ENCODE measurements at regions not wholly inside any gene's neighbourhood (a gene's known extent, or its start where the extent isn't known, plus 50 kb on each side); places are given as distances from the start of the nearest gene placed in this dataset.
A peak's percentile ranks its signal among the peaks of the same experiment; 100 is the strongest.

- TF ChIP-seq CTCF (IDR thresholded peaks at IDR 0.05), result no peak
- Histone ChIP-seq H3K4me1 (no peaks in the 10 kb centered on the region), H3K27me3 (ENCODE audit: control insufficient read depth, insufficient read depth, low read length) (no peaks in the 10 kb centered on the region), H3K9me3 (ENCODE audit: control insufficient read depth, low read length) (no peaks in the 10 kb centered on the region), H3K9ac (no peak overlapping the region), H2AFZ (no peak overlapping the region), H3K79me2 (no peaks in the 10 kb centered on the region), H3K4me2 (ENCODE audit: low read length) (no peak overlapping the region), H3K4me3 (ENCODE audit: low read depth, low read length) (no peak overlapping the region), H3K27ac (no peak overlapping the region), H3K36me3 (ENCODE audit: control insufficient read depth, insufficient read depth, low read length) (no peaks in the 10 kb centered on the region)
Measured at GRCh38 chr1:59146056-59146455, 150.8 kb upstream of the FGGY start.

- Histone ChIP-seq H3K36me3 (ENCODE audit: control insufficient read depth, insufficient read depth, low read length) (no peaks in the 10 kb centered on the region), H3K9ac (no peak overlapping the region), H3K9me3 (ENCODE audit: control insufficient read depth, low read length) (no peaks in the 10 kb centered on the region), H3K4me3 (ENCODE audit: low read depth, low read length) (peak overlapping the region; percentile 52), H2AFZ (peak overlapping the region; percentile 86), H3K4me1 (no peaks in the 10 kb centered on the region), H3K79me2 (no peaks in the 10 kb centered on the region), H3K27ac (no peak overlapping the region), H3K27me3 (ENCODE audit: control insufficient read depth, insufficient read depth, low read length) (no peaks in the 10 kb centered on the region), H3K4me2 (ENCODE audit: low read length) (peak overlapping the region; percentile 66)
- peak; percentile 12 for TF ChIP-seq CTCF (IDR thresholded peaks at IDR 0.05)
Measured at GRCh38 chr1:59146651-59147358, 150.1 kb upstream of the FGGY start.

DNA sequence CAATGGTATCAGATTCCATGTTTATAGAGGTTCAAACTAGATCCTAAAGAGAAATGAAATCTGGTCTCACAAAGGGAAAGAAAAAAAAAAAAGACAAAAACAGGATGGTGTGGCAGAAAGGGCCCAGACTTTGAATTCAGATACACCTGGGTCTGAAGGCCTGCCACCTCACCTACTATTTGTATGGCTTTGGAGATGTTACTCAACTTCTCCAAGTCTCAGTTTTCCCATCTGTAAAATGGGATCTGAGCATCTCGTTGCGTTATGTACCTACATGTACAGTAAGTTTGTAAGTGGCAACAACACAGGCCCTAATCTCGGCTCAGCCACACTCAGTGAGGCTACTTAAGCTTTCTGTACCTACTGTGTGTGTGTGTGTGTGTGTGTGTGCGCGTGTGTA lies 147.5 kb upstream of the FGGY start:
- Histone ChIP-seq H3K9ac (no peak overlapping the region), H3K79me2 (no peaks in the 10 kb centered on the region), H3K4me2 (ENCODE audit: low read length) (no peak overlapping the region), H3K27me3 (ENCODE audit: control insufficient read depth, insufficient read depth, low read length) (no peaks in the 10 kb centered on the region), H3K36me3 (ENCODE audit: control insufficient read depth, insufficient read depth, low read length) (no peaks in the 10 kb centered on the region), H2AFZ (no peak overlapping the region), H3K27ac (no peak overlapping the region), H3K4me1 (no peaks in the 10 kb centered on the region), H3K9me3 (ENCODE audit: control insufficient read depth, low read length) (no peaks in the 10 kb centered on the region), H3K4me3 (ENCODE audit: low read depth, low read length) (no peak overlapping the region)
- TF ChIP-seq CTCF (IDR thresholded peaks at IDR 0.05), result no peak

DNA sequence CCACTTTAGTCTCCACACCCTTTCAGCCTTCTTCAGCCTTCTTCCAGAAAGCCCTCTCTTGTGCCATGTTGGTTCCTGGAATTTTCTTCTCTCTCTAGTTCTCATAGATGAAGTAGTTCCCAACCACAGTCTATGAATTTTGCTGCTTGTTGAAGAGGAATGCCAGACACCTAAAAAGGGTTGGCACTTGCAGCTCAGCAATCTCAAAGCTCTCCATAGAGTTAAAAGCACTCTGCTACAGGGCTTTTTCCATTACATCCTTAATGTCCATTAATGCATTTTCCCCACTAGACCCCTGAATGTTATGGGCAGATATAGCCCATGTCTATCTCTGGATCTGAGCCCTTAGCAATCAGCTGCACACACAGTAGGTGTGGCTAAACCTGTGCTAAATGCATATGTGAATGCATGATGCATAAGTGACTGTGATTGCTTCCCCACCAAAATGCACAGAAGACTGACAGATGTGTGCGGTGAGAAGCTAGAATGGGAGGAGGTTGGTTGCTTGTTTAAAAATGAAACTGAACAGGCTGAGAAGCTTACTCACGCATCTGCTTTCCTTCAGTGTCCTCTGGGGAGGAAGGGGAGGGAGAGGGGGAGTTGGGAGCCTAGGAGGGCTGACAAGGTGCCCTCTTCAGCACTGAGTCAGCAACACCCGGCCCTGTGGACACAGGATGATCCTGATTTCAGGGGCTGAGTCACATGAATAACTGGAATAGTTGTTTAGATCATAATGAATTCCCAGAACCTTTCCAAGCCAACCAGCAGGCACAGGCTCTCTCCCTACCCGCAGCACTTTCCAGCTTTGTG lies 146.1 kb upstream of the FGGY start:
- Histone ChIP-seq H2AFZ (peak overlapping the region; percentile 38), H3K79me2 (no peaks in the 10 kb centered on the region), H3K4me2 (ENCODE audit: low read length) (peak overlapping the region; percentile 60), H3K9ac (no peak overlapping the region), H3K36me3 (ENCODE audit: control insufficient read depth, insufficient read depth, low read length) (no peaks in the 10 kb centered on the region), H3K27me3 (ENCODE audit: control insufficient read depth, insufficient read depth, low read length) (no peaks in the 10 kb centered on the region), H3K27ac (no peak overlapping the region), H3K9me3 (ENCODE audit: control insufficient read depth, low read length) (no peaks in the 10 kb centered on the region), H3K4me3 (ENCODE audit: low read depth, low read length) (no peak overlapping the region), H3K4me1 (no peaks in the 10 kb centered on the region)
- TF ChIP-seq CTCF (IDR thresholded peaks at IDR 0.05), result no peak
